ENCODE measurements at regions not wholly inside any gene's neighbourhood (a gene's known extent, or its start where the extent isn't known, plus 50 kb on each side); places are given as distances from the start of the nearest gene placed in this dataset.

DNA sequence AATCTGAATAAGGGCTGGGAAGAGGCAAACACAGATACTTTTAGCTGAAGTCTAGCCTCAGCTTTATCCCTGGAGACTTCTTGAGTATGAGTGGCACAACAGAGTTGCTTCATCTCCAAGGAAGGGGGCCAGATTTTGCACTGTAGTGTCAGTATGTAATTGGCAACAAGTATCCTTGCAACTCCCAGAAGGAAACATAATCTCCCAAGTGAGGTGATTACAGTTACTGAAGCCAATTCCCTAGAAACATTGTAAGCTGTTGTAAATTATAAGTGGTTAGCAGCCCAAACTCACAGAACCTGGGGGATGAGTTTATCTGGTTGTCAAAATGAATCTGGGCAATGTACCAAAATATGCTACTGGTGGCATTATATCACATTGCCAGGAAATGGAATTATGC, 2065.7 kb upstream of the PCDH20 start:
- TF ChIP-seq, protein P1, sequence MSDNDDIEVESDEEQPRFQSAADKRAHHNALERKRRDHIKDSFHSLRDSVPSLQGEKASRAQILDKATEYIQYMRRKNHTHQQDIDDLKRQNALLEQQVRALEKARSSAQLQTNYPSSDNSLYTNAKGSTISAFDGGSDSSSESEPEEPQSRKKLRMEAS (IDR thresholded peaks at IDR 0.05; ENCODE audit: insufficient read depth, insufficient read length), result no peak
- TF ChIP-seq FOS (IDR thresholded peaks at IDR 0.05; ENCODE audit: borderline replicate concordance, insufficient read depth, low read length) (no peak), GATA2 (IDR thresholded peaks at IDR 0.05; ENCODE audit: insufficient read depth, insufficient read length, low read depth, low read length) (no peak), POLR2AphosphoS5 (IDR thresholded peaks at IDR 0.05; ENCODE audit: insufficient read depth, low read depth, low read length) (no peak), MYC (IDR thresholded peaks at IDR 0.05; ENCODE audit: low read depth, low read length) (no peak), EZH2 (IDR thresholded peaks at IDR 0.05; ENCODE audit: borderline replicate concordance, low read depth, low read length, severe bottlenecking) (no peak), POLR2A (IDR thresholded peaks at IDR 0.05; ENCODE audit: low read depth, low read length) (no peak), JUN (IDR thresholded peaks at IDR 0.05; ENCODE audit: borderline replicate concordance, insufficient read depth, insufficient read length, low read depth) (no peak)
- TF ChIP-seq, protein P2, sequence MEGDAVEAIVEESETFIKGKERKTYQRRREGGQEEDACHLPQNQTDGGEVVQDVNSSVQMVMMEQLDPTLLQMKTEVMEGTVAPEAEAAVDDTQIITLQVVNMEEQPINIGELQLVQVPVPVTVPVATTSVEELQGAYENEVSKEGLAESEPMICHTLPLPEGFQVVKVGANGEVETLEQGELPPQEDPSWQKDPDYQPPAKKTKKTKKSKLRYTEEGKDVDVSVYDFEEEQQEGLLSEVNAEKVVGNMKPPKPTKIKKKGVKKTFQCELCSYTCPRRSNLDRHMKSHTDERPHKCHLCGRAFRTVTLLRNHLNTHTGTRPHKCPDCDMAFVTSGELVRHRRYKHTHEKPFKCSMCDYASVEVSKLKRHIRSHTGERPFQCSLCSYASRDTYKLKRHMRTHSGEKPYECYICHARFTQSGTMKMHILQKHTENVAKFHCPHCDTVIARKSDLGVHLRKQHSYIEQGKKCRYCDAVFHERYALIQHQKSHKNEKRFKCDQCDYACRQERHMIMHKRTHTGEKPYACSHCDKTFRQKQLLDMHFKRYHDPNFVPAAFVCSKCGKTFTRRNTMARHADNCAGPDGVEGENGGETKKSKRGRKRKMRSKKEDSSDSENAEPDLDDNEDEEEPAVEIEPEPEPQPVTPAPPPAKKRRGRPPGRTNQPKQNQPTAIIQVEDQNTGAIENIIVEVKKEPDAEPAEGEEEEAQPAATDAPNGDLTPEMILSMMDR (IDR thresholded peaks at IDR 0.05; ENCODE audit: extremely low read depth in 1 of 2, insufficient read depth in 1 of 2, low read depth in 1 of 2, low read length in 2 of 2), result no peak
- no peaks in the 10 kb centered on the region for H3K36me3 ChIP-seq (ENCODE audit: control insufficient read depth in 2 of 2, extremely low read depth in 1 of 2, insufficient read depth in 2 of 2, low read length in 2 of 2)
- H2AFZ ChIP-seq (ENCODE audit: low read depth, low read length), result no peak overlapping the region
- no peaks in the 10 kb centered on the region for H3K79me2 ChIP-seq (ENCODE audit: control insufficient read depth, insufficient read depth, low read length)
- no peaks in the 10 kb centered on the region for H3K4me1 ChIP-seq (ENCODE audit: control insufficient read depth, extremely low read depth, insufficient read depth, low read length)
- H3K27ac ChIP-seq (ENCODE audit: insufficient read depth, low read depth, low read length), result no peak overlapping the region
- no TSS peak for BruUV-seq (replicated peaks)
- H3K9me1 ChIP-seq (replicated peaks; ENCODE audit: control insufficient read depth, extremely low read depth, insufficient read depth, low read length), result no peaks in the 10 kb centered on the region
- H3K4me2 ChIP-seq (ENCODE audit: insufficient read depth, low read length), result no peak overlapping the region
- POLR2A ChIA-PET, result no interaction called here
- no peaks in the 10 kb centered on the region for H3K27me3 ChIP-seq (ENCODE audit: control insufficient read depth in 2 of 2, insufficient read depth in 2 of 2, low read length in 2 of 2)
- no peak overlapping the region for H3K4me3 ChIP-seq (replicated peaks in 1 of 3; ENCODE audit: insufficient read depth in 1 of 3, low read depth in 1 of 3, low read length in 3 of 3)
- FAIRE-seq (no peak), DNase-seq (ENCODE audit: low read depth, low spot score) (no peak)
- intact Hi-C loops (cut with micrococcal nuclease) (no loop called here), dilution Hi-C loops (cut with MboI; ENCODE audit: extremely low pct_ligation_motif_present, low sequenced_read_pairs) (no loop called here)
- H3K9ac ChIP-seq (replicated peaks; ENCODE audit: extremely low read depth, insufficient read depth, low read length), result no peak overlapping the region
- no peaks in the 10 kb centered on the region for H3K9me3 ChIP-seq (replicated peaks; ENCODE audit: control insufficient read depth, insufficient read depth, low read length)
- CTCF ChIA-PET, result no interaction called here
- H4K20me1 ChIP-seq (replicated peaks; ENCODE audit: control insufficient read depth, extremely low read depth, insufficient read depth, low read length), result no peaks in the 10 kb centered on the region

Measured in endothelial cell of umbilical vein (primary cell).